CD4-positive, alpha-beta T cell (primary cell): ENCODE measurements at regions not wholly inside any gene's neighbourhood (a gene's known extent, or its start where the extent isn't known, plus 50 kb on each side); places are given as distances from the start of the nearest gene placed in this dataset.

Experiments
- ATAC-seq: fragments of 200-7000 bp; cut with Tn5 transposase; one replicate; pipeline ENCODE4 v1.10.0; 2022; ENCODE audit warnings: mild to moderate bottlenecking; ENCODE audit not compliant: poor library complexity
- CTCF ChIA-PET: fragments of 350-600 bp; sonication (Branson Sonifier 250); formaldehyde crosslinking; loops from one replicate; lab custom pipeline; 2021; ENCODE audit warnings: antibody characterized with exemption, inconsistent platforms; lab: Charles Lee
- POLR2A ChIA-PET: fragments of 350-600 bp; sonication (Branson Sonifier 250); formaldehyde crosslinking; loops from one replicate; lab custom pipeline; 2021; ENCODE audit warnings: antibody characterized with exemption, inconsistent platforms; lab: Charles Lee
- DNase-seq, 14 experiments: peaks; one replicate each; pipeline ENCODE4 v3.0.0-alpha.2; 2013 to 2020; ENCODE audit warnings: mixed read lengths in 2 of 14
- H3K27ac ChIP-seq, 2 donors: one replicate each; pipeline versions ENCODE4 v1.5.1 to v1.7.0; 2013; ENCODE audit warnings: low read length in 2 of 2, low read depth in 1 of 2, mild to moderate bottlenecking in 1 of 2
- H3K27me3 ChIP-seq, 2 experiments: 1 replicate in 1 of 2; 2 replicates in 1 of 2; pipeline versions ENCODE4 v1.6.1 to v1.7.0; 2013; ENCODE audit warnings: low read length in 2 of 2, control low read depth in 1 of 2, mild to moderate bottlenecking in 1 of 2, moderate library complexity in 1 of 2; ENCODE audit not compliant: insufficient read depth in 2 of 2, control insufficient read depth in 1 of 2
- H3K36me3 ChIP-seq: one replicate; pipeline ENCODE4 v1.6.1; 2013; ENCODE audit warnings: low read length, control low read depth; ENCODE audit not compliant: insufficient read depth
- H3K4me1 ChIP-seq: one replicate; pipeline ENCODE4 v1.6.1; 2013; ENCODE audit warnings: low read length, control low read depth; ENCODE audit not compliant: insufficient read depth
- H3K4me3 ChIP-seq: one replicate; pipeline ENCODE4 v1.5.1; 2013; ENCODE audit warnings: mild to moderate bottlenecking, low read length, moderate library complexity
- H3K9me3 ChIP-seq, 2 experiments: 1 replicate in 1 of 2; 2 replicates in 1 of 2; pipeline versions ENCODE4 v1.6.1 to v1.7.0; 2013; ENCODE audit warnings: low read length in 2 of 2, mild to moderate bottlenecking in 2 of 2, control low read depth in 1 of 2, moderate library complexity in 1 of 2; ENCODE audit not compliant: control insufficient read depth in 1 of 2, insufficient read depth in 1 of 2
- H3K27ac Mint-ChIP-seq: one replicate; pipeline ENCODE4 v1.8.0; 2020; ENCODE audit warnings: mixed read lengths
- H3K27me3 Mint-ChIP-seq: one replicate; pipeline ENCODE4 v1.8.0; 2021; ENCODE audit warnings: mixed read lengths
- H3K36me3 Mint-ChIP-seq: one replicate; pipeline ENCODE4 v1.8.0; 2021; ENCODE audit warnings: low read depth, mixed read lengths
- H3K4me1 Mint-ChIP-seq: one replicate; pipeline ENCODE4 v1.8.0; 2021; ENCODE audit warnings: low read depth, mixed read lengths
- H3K4me3 Mint-ChIP-seq: one replicate; pipeline ENCODE4 v1.8.0; 2020; ENCODE audit warnings: mild to moderate bottlenecking, mixed read lengths
- H3K9me3 Mint-ChIP-seq: one replicate; pipeline ENCODE4 v1.8.0; 2020; ENCODE audit warnings: mixed read lengths
- CTCF ChIP-seq: fragments of 200-600 bp; IDR thresholded peaks from one replicate; pipeline ENCODE4 v1.8.0; 2022; ENCODE audit warnings: antibody characterized with exemption, mild to moderate bottlenecking
- intact Hi-C, 2 experiments: fragments of 100-400 bp; cut with DNase I in 1 of 2; cut with micrococcal nuclease in 1 of 2; formaldehyde crosslinking; loops; one replicate each; pipeline versions ENCODE4 v1.15.1 to v1.9.0; 2023 to 2025; cut with DNase I, micrococcal nuclease

- H3K9me3 Mint-ChIP-seq: peaks cover 12% of the 10 kb centered on the region
- no peak overlapping the region for H3K27ac Mint-ChIP-seq
- no peak overlapping the region for H3K4me3 Mint-ChIP-seq
- no peaks in the 10 kb centered on the region for H3K36me3 Mint-ChIP-seq
- ChIA-PET CTCF (no interaction called here), POLR2A (no interaction called here)
- ATAC-seq: no peak
- TF ChIP-seq CTCF: no peak
- no peaks in the 10 kb centered on the region for H3K36me3 ChIP-seq
- no peaks in the 10 kb centered on the region for H3K4me1 Mint-ChIP-seq
- H3K4me1 ChIP-seq: no peaks in the 10 kb centered on the region
- intact Hi-C loops: no loop called here
- no peak for DNase-seq
- no peak overlapping the region for H3K27ac ChIP-seq
- H3K4me3 ChIP-seq: no peak overlapping the region
- H3K27me3 ChIP-seq: no peaks in the 10 kb centered on the region
- no peaks in the 10 kb centered on the region for H3K27me3 Mint-ChIP-seq
- H3K9me3 ChIP-seq: peaks cover 14 to 23% of the 10 kb centered on the region in 2 experiments
These were observed 174.2 kb downstream of the DLL1 start for GRCh38 chr6:170116636-170117035.

GRCh38 chr6:170114956-170115855, 175.7 kb downstream of the DLL1 start:
- Mint-ChIP-seq H3K27me3 (no peaks in the 10 kb centered on the region), H3K27ac (no peak overlapping the region), H3K4me3 (no peak overlapping the region), H3K36me3 (no peaks in the 10 kb centered on the region), H3K9me3 (peaks cover 5% of the 10 kb centered on the region), H3K4me1 (no peaks in the 10 kb centered on the region)
- Histone ChIP-seq H3K36me3 (no peaks in the 10 kb centered on the region), H3K4me1 (no peaks in the 10 kb centered on the region), H3K4me3 (no peak overlapping the region), H3K27ac (no peak overlapping the region), H3K9me3 (peaks cover 9 to 14% of the 10 kb centered on the region in 2 experiments), H3K27me3 (no peaks in the 10 kb centered on the region)
- CTCF ChIA-PET: no interaction called here
- intact Hi-C loops: no loop called here
- TF ChIP-seq CTCF: no peak
- DNase-seq: no peak
- POLR2A ChIA-PET: no interaction called here
- ATAC-seq: no peak

GRCh38 chr6:170114187-170114945, 176.5 kb downstream of the DLL1 start:
- CTCF ChIA-PET: no interaction called here
- ATAC-seq (no peak), DNase-seq (no peak)
- no peak overlapping the region for H3K4me3 Mint-ChIP-seq
- H3K27me3 Mint-ChIP-seq: no peaks in the 10 kb centered on the region
- H3K9me3 ChIP-seq: peaks cover 4 to 14% of the 10 kb centered on the region in 2 experiments
- H3K27ac ChIP-seq: no peak overlapping the region
- H3K9me3 Mint-ChIP-seq: no peaks in the 10 kb centered on the region
- H3K4me1 ChIP-seq: no peaks in the 10 kb centered on the region
- no peak for TF ChIP-seq CTCF
- H3K27ac Mint-ChIP-seq: no peak overlapping the region
- H3K4me1 Mint-ChIP-seq: no peaks in the 10 kb centered on the region
- no peaks in the 10 kb centered on the region for H3K27me3 ChIP-seq
- no peaks in the 10 kb centered on the region for H3K36me3 Mint-ChIP-seq
- intact Hi-C loops: no loop called here
- POLR2A ChIA-PET: no interaction called here
- no peak overlapping the region for H3K4me3 ChIP-seq
- no peaks in the 10 kb centered on the region for H3K36me3 ChIP-seq
